GM19452 (cell line): ENCODE measurements at regions not wholly inside any gene's neighbourhood (a gene's known extent, or its start where the extent isn't known, plus 50 kb on each side); places are given as distances from the start of the nearest gene placed in this dataset.

Experiments
- ATAC-seq: cut with Tn5 transposase; IDR thresholded peaks from one replicate; pipeline ENCODE4 v1.9.1; 2021; ENCODE audit not compliant: unreplicated experiment

DNA sequence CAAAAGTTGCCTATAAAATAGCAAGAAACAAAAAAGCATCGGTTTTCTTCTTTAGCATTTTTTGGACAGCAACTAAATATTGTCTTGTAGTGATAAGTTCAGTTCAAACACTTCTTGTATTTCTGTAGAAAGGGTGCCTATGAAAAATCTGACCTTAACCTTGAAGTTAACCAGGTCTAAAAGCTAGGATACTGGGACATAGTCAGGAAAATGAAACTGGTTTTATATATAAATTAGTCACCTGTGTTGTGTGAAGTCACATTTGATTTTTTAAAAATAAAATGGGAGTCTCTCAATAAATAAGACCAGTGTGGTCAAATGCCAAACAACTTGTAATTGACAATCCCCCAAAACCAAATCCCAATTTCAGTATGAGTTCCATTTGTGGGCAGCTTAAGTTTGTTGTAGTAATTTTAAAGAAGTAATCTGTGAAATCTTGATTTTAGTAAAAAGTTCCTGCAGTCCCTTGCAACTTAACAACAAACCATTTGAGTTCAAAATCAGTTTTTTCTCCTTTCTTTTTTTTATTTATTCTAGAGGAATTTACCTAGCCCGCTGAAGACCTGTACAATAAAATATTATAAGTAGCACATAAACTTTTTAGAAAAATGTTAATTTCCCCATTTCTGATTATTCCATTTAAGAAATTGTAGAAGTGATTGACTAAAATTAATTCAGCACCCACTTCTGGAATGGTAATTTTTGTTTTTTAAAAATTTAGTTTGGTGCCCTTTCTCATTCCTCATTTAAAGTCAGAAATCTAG lies 84.5 kb upstream of the PPARA start:
- ATAC-seq = no peak

GRCh38 chr22:46066691-46067090 lies 83.6 kb upstream of the PPARA start:
- ATAC-seq = no peak

GRCh38 chr22:46067159-46068111 lies 82.9 kb upstream of the PPARA start:
- ATAC-seq = no peak

DNA sequence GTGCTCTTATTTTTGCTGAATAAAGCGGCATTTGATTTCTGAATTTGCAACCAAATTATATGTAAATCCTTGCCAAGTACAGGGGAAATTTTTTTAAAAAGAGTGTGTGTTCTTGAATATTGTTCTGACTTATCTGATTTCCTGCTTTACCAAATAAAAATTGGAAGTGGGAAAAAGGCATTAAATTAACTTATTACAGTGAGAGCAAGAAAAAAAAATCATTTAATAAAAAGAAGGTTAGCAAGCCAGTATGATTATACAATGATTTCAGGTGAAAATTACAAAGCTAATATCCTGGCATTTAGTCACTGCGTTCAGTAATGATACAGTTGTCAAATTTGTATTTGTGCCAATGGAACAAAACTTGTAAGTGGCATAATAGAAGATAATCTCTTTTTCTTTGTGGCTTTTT lies 82.1 kb upstream of the PPARA start:
- no peak for ATAC-seq

DNA sequence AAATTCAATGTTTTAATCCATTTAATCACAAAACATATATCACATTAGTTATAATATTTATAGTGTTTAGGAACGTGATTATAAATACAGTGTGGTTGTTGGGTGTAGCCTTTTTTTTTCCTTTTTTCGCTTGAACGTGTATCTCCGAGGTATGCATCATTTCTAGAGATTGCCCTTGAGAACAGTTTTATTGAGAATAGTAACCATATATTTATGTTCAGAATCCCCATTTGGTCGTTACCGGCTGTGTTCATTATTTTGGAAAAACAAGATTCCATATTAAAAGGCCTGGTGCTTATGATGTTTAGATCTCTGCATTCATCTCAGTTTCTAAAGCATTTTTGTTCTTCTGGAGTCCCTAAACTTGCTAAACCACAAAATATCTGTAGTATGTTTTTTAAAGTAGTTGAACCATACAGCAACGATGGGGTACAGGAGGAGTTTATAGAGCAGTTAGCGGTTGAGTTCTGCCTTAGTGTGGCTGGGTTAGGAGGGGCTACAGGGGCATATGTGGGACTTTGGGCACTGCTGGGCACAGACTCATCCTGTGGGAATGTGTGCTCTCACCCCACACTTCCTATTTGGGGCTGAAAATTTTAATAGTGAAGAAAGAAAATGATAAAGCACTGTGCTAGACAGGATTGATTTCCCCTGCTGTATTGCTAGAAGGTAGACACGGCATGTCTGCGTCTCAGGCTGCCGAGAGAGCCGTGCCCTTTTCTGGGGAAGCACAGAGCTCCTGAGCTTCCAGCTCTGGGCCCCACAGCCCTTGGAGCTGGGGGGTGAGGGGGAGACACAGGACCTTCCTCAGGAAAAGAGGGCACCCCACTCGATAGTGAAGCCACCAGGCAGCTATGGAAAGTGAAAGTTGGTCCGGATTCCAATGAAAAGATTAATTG lies 81.5 kb upstream of the PPARA start:
- ATAC-seq = no peak

GRCh38 chr22:46069521-46070214 lies 80.7 kb upstream of the PPARA start:
- no peak for ATAC-seq

GRCh38 chr22:46070215-46070802 lies 80.0 kb upstream of the PPARA start:
- ATAC-seq = no peak

DNA sequence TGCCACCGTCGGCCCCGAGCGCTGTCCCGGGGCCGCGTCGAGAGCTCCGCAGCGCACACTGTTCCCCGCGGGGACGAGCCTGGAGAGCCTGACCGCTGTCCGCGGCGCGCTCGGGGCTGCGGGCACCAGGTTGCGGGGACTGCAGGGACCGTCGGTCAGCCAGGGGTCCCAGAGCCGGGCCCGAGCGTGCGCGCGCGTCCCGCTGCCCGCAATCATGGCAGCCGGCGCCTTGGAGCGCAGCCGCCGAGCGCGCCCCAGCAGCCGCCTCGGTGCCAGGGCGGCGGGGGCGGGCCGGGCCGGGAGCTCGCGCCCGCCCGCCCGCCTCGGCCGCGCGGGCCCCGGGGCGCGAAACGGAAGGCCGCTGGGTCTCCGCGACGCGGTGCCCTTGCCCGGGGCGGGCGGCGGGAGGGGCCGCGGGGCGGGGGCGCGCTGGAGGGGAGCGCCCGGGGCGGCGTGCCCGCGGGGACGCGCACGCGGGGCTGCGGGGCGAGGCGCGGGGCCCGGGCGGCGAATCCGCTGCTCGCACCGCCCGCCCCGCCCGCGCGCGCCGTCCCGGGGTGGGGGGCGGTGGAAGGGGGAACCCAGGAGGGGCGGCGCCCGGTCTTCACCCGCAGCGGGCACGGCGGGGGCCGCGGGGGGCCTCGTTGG lies 79.4 kb upstream of the PPARA start:
- ATAC-seq = no peak

DNA sequence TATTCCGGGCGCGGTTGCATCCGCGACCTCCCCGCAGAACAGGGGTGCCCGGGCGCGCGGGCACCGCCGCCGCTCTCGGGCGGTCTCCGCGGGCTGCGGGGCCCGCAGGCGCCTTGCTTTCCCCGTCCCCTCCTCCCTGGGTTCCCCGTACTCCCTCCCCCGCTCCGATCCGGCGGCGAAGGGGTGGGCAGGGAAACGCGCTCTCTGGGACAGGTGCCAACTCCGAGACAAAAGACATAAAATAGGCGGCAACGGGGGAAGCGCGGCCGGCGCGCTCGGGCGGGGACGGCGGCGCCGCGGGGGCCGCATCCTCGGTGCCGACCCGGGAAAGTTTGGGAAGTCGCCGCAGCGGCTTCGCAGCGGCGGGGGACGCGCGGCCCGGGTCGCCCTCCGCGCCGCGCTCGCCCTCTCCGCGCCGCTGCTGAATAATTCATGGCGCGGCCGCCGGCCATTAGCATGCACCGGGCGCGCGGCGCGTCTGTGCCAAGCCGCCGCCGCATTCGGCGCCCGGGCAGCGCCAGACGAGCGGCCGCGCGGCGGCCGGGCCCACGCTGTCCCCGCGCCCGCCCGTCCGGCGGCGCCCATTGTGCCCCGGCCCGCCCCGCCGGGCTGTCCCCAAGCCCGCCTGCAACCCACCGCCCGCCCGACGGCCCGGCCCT lies 78.7 kb upstream of the PPARA start:
- ATAC-seq = no peak

DNA sequence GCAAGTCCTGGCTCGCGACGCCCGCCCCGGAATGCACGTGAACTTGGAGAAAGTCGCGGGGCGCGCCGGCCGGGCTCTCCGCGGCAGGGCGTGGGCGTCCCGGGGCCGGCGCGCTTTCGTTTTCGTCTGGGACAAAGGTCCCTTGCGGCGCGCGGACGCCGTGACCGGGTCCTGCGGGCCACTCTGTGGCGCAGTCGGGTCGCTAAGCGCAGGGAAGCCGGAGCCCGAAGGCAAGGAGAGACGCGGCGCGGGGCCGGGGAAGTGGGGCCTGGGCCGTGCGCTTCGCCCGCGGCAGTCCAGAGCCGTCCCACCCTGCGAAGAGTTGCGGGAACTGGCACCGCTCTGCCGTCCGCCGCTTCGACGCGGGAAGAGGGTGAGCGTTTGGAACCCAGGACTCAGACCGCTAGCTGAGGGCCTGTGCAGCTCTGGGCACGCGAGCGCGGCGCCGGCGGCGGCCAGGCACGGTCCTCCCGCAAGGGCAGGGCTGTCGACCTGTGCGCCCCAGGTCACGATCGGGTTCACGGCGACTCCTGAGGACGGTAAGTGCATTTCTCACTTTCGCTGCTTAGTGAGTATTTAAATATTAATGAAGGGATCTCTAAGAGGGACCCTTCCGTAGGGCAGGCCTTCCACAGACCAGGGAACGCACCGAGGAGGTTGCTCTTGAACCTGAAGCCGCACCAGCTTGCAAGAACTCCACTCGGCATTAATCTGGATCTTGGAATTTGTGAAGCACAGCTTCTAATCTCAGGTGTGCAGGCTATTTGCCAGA lies 78.0 kb upstream of the PPARA start:
- ATAC-seq = no peak

GRCh38 chr22:46072981-46073682 lies 77.2 kb upstream of the PPARA start:
- ATAC-seq = no peak

DNA sequence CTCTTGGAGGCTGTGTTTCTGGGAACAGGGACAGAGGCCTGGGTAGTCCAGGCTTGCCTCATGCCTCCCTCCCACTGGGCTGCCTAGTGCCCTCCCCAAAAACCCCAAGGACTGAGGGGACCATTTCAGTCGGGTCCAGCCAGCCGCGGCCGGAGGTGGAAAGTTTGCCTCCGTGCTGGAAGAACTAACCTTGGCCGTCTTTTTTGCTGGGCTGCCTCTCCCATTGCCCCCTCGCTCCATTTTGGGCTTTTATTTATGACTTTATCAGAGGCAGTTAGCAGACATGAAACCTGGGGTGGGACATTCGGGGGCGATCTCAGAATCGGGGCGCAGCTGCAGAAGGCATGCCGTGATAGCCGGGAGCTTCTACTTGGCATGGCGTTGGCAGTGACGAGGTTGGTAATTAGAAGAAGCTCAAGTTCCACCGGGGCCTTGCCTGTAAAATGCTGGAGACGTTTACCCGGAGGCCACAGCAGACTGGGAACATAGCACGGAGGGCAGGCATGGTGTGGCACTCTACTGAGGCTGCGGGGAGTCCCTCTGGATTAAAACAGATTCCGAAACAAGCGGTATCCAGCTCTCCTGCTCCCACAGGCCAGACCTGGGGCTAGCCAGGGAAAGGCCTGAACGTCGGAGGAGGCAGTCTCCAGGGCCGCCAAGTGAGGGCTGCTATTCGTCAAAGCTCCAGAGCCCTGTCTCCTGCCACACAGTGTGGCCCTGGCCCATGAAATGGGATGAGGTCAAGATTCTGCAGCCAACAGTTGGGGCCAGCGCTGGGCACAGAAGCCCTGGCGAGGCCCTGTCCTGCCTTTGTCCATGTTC lies 76.4 kb upstream of the PPARA start:
- no peak for ATAC-seq

DNA sequence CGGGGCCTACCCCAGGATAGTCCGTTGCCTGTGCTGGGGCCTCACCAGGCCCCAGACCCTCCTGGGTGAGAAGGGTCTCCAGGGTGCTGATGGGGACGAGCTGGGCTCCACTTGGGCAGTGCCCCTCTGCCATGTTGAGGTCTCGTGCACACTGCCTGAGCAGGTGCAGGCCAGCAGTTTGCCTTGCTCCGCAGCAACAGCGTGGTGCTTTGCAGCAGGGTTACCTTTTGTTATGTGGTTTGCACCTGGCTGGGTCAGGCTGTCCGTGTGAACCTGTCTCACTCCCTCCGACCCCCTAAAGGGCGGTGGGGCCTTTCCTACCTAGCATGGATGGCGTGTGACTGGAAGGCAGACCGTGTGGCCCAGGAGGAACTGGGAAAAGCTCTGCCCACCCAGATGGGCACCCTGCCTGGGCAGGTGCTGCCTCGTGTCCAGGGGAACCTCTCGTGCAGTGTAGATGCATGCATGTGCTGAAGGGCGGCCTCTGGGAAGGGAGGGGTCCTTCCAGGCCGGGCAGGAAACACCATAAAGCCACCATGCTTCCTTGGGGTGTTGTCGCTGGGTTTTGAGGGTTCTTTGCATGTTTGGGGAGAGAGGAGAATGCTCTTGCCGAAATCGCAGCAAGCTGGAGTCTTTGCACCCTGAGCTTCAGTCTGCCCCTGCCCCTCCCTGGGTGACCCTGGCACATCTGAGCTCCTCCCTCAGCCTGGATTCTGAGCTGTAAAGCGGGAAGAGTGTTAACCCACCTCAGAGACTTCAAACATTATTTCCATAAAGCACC lies 75.4 kb upstream of the PPARA start:
- ATAC-seq = no peak

DNA sequence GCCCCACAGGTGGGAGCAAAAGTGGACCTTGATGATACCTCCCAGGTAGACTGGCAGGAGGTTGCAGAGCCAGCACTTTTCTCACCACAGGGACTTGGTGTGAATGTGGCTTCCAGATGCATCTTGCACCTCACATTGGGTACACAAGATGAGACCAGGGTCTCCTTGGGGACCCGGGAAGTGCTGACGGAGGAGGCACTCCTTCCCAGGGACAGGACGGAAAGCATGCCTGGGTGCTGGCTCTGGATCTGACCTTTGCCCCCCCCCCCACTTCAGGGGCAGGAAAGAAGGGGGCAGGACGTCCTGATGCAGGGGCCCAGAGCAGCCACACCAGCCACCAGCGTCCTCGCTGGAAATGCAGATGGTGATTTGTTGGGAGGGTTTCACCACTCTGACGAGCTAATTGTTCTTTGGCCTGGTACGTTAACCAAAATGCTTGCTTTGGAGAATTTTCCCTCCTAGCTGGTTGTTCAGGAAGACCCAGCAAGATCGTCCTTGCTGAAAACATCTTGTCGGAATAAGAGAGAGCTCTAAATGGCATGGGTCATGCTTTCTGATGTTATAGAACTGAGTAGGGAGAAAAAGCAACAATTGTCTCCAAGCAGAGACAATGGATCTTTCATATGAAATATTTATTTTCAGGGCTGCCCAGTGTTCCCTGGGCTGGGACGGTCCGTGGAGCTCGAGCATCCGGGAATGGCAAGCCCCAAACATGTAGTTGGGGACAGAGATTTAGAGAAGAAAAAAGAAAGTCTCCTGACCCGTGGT lies 74.4 kb upstream of the PPARA start:
- ATAC-seq = no peak

GRCh38 chr22:46076651-46077339 lies 73.5 kb upstream of the PPARA start:
- no peak for ATAC-seq
